ENCODE measurements at regions not wholly inside any gene's neighbourhood (a gene's known extent, or its start where the extent isn't known, plus 50 kb on each side); places are given as distances from the start of the nearest gene placed in this dataset.

DNA sequence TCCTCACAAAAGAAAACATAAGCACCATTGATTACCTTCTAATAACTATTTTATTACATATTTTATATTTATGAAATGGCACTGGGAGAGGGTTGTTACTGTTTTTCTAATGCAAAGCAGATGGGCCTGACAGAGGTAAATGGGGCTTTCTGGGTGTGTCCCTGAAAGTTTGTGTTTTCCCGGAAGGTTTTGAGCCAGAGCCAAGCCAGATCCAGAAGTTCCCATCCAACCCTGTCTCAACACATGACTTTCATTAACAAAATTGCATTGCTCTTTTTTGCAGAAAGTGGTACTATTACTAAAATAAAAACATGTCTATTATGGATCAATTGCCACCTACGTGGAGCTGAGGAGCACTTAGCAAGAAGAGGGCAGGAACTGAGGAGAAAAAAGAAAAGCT lies 181.3 kb downstream of the RAB28 start:
- WGBS, 2 donors (ENCODE audit: low coverage in 1 of 2), result 37 to 80% methylated on average over 2 of the region's 2 CpGs
- H3K4me1 ChIP-seq, result no peaks in the 10 kb centered on the region
- H3K36me3 ChIP-seq, result no peaks in the 10 kb centered on the region
- H3K9me3 ChIP-seq, result no peaks in the 10 kb centered on the region
- DNase-seq, result no peak
- TF ChIP-seq CTCF (IDR thresholded peaks at IDR 0.05), result no peak
- TF ChIP-seq EP300 (IDR thresholded peaks at IDR 0.05; ENCODE audit: low read depth), result no peak
- TF ChIP-seq POLR2AphosphoS5 (IDR thresholded peaks at IDR 0.05), result no peak
- TF ChIP-seq POLR2A (IDR thresholded peaks at IDR 0.05), result no peak
- in situ Hi-C loops (cut with MboI; ENCODE audit: low pct_ligation_motif_present in 1 of 4, low pct_unique_long_range_greater_than_20kb in 1 of 4, low sequenced_read_pairs in 3 of 4), result no loop called here
- no peaks in the 10 kb centered on the region for H3K27me3 ChIP-seq
- intact Hi-C loops (cut with DNase I; ENCODE audit: low total_unique reads), result no loop called here
- H3K4me3 ChIP-seq, result no peak overlapping the region
- no peak overlapping the region for H3K27ac ChIP-seq

GRCh38 chr4:13299343-13299742 lies 184.8 kb downstream of the RAB28 start:
- no peak overlapping the region for H3K4me3 ChIP-seq
- DNase-seq, result no peak
- in situ Hi-C loops (cut with MboI; ENCODE audit: low pct_ligation_motif_present in 1 of 4, low pct_unique_long_range_greater_than_20kb in 1 of 4, low sequenced_read_pairs in 3 of 4) (no loop called here), intact Hi-C loops (cut with DNase I; ENCODE audit: low total_unique reads) (loop anchor here (2.0 to 10.0 kb wide), 2 partner anchors 249 to 445 kb away; no protein-coding TSS in a partner anchor)
- no peaks in the 10 kb centered on the region for H3K36me3 ChIP-seq
- H3K4me1 ChIP-seq, result peaks cover 0 to 6% (median 0%) of the 10 kb centered on the region in 4 donors
- H3K9me3 ChIP-seq, result no peaks in the 10 kb centered on the region
- 68 to 80% methylated on average over 2 of the region's 2 CpGs for WGBS, 2 donors (ENCODE audit: low coverage in 1 of 2)
- H3K27me3 ChIP-seq, result no peaks in the 10 kb centered on the region
- peak overlapping the region in 3 of 4 donors; percentile 52 to 86 (median 70) for H3K27ac ChIP-seq
- TF ChIP-seq CTCF (IDR thresholded peaks at IDR 0.05), result no peak

DNA sequence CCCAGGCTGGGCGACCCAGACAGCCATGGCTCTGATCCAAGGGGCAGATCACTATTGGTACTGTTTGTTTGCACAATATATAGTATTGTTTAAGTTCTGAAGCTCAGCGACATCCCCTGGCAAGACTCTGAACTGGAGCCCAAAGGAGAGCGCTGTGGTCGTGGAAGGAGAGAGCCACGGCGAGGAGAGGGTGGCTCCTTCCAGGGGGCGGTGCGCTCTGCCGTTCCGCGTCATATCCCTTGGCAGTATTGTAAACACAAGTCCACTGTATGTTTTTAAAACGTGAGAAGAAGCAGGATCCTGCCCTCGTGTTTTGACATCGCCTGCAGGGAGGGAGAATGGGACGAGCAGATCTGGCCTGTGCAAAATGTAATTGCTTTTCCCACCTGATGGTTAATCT lies 185.5 kb downstream of the RAB28 start:
- TF ChIP-seq POLR2A (IDR thresholded peaks at IDR 0.05) (no peak), POLR2AphosphoS5 (IDR thresholded peaks at IDR 0.05) (peak; percentile 78 to 92 (median 86)), CTCF (IDR thresholded peaks at IDR 0.05) (peak in 3 of 5 experiments; percentile 12 to 23 (median 15)), EP300 (IDR thresholded peaks at IDR 0.05; ENCODE audit: low read depth) (peak; percentile 77)
- peak overlapping the region; percentile 61 to 86 (median 70) for H3K27ac ChIP-seq
- in situ Hi-C loops (cut with MboI; ENCODE audit: low pct_ligation_motif_present in 1 of 4, low pct_unique_long_range_greater_than_20kb in 1 of 4, low sequenced_read_pairs in 3 of 4) (no loop called here), intact Hi-C loops (cut with DNase I; ENCODE audit: low total_unique reads) (loop anchor here (2.0 to 10.0 kb wide), 2 partner anchors 250 to 444 kb away; no protein-coding TSS in a partner anchor)
- peak; percentile 46 for DNase-seq
- peaks cover 0 to 6% (median 0%) of the 10 kb centered on the region in 4 donors for H3K4me1 ChIP-seq
- H3K27me3 ChIP-seq, result no peaks in the 10 kb centered on the region
- H3K9me3 ChIP-seq, result no peaks in the 10 kb centered on the region
- H3K36me3 ChIP-seq, result no peaks in the 10 kb centered on the region
- 73 to 76% methylated on average over 8 to 15 of the region's 15 CpGs for whole genome bisulfite sequencing, 2 donors (ENCODE audit: low coverage in 1 of 2)
- no peak overlapping the region for H3K4me3 ChIP-seq

DNA sequence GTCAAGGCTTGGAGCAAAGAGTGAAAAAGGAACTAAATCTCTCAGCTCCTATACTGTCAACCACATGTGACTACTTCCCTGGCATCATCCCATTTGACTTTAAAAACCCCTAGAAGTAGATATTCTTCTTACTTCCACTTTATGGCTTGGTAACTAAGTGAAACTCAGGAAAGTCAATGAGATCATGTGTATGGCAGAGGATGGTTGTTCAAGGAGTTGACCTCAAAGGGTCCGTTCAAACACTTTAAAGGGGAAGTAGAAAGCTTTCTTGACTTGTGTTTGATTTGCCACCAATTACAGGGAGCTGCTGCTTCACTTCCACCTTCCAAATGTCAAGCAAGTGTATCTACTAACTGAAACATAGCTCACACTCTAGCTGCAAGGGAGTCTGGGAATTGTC lies 187.2 kb downstream of the RAB28 start:
- TF ChIP-seq CTCF (IDR thresholded peaks at IDR 0.05) (no peak), EP300 (IDR thresholded peaks at IDR 0.05; ENCODE audit: low read depth) (no peak)
- 67 to 77% methylated on average over 1 of the region's 1 CpG for WGBS, 2 donors (ENCODE audit: low coverage in 1 of 2)
- in situ Hi-C loops (cut with MboI; ENCODE audit: low pct_ligation_motif_present in 1 of 4, low pct_unique_long_range_greater_than_20kb in 1 of 4, low sequenced_read_pairs in 3 of 4) (no loop called here), intact Hi-C loops (cut with DNase I; ENCODE audit: low total_unique reads) (loop anchor here (10.0 kb wide), 1 partner anchor 442 kb away; no protein-coding TSS in a partner anchor)
- no peak for DNase-seq
- no peak overlapping the region for H3K4me3 ChIP-seq
- H3K27me3 ChIP-seq, result no peaks in the 10 kb centered on the region
- peaks cover 0 to 6% (median 0%) of the 10 kb centered on the region in 4 donors for H3K4me1 ChIP-seq
- H3K9me3 ChIP-seq, result no peaks in the 10 kb centered on the region
- peak overlapping the region in 1 of 4 donors; percentile 86 for H3K27ac ChIP-seq
- no peaks in the 10 kb centered on the region for H3K36me3 ChIP-seq

Measured in transverse colon (tissue), 4 donors.